ENCODE measurements at regions not wholly inside any gene's neighbourhood (a gene's known extent, or its start where the extent isn't known, plus 50 kb on each side); places are given as distances from the start of the nearest gene placed in this dataset.

DNA sequence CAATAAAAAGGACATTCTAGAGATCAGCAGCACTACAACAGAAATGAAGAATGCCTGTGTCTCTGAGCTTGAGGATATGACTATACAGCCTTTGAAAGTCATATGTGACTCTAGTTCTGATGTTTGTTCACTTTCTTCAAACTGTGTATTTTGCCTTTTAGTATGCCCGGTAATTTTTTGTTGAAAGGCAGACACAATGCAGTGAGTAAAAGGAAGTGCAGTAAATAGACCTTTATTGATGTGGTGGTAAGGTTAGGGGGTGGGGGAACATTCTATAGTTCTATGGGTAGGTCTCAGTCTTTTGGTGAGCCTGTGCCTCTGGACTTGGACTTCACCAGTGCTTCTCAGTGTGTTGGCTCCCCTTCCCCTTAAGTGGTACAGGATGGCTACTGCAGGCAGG is 143.5 kb upstream of the CDC14C start:
- Histone ChIP-seq H3K4me1 (no peaks in the 10 kb centered on the region), H3K9me3 (no peaks in the 10 kb centered on the region), H3K27me3 (ENCODE audit: insufficient read depth in 3 of 3, low read length in 2 of 3) (no peaks in the 10 kb centered on the region), H3K36me3 (ENCODE audit: insufficient read depth in 1 of 2, low read depth in 1 of 2) (no peaks in the 10 kb centered on the region), H3K27ac (no peak overlapping the region), H3K4me3 (no peak overlapping the region)
- TF ChIP-seq, protein P1, sequence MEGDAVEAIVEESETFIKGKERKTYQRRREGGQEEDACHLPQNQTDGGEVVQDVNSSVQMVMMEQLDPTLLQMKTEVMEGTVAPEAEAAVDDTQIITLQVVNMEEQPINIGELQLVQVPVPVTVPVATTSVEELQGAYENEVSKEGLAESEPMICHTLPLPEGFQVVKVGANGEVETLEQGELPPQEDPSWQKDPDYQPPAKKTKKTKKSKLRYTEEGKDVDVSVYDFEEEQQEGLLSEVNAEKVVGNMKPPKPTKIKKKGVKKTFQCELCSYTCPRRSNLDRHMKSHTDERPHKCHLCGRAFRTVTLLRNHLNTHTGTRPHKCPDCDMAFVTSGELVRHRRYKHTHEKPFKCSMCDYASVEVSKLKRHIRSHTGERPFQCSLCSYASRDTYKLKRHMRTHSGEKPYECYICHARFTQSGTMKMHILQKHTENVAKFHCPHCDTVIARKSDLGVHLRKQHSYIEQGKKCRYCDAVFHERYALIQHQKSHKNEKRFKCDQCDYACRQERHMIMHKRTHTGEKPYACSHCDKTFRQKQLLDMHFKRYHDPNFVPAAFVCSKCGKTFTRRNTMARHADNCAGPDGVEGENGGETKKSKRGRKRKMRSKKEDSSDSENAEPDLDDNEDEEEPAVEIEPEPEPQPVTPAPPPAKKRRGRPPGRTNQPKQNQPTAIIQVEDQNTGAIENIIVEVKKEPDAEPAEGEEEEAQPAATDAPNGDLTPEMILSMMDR (IDR thresholded peaks at IDR 0.05), result no peak
- WGBS, 3 donors, result 83 to 97% (median 91%) methylated on average over 1 of the region's 1 CpG
- DNase-seq (no peak), ATAC-seq (no peak)
- intact Hi-C loops (cut with DNase I), result no loop called here

- Histone ChIP-seq H3K4me1 (no peaks in the 10 kb centered on the region), H3K9me3 (no peaks in the 10 kb centered on the region), H3K27ac (no peak overlapping the region), H3K4me3 (no peak overlapping the region), H3K27me3 (ENCODE audit: insufficient read depth in 3 of 3, low read length in 2 of 3) (no peaks in the 10 kb centered on the region), H3K36me3 (ENCODE audit: insufficient read depth in 1 of 2, low read depth in 1 of 2) (no peaks in the 10 kb centered on the region)
- no peak for ATAC-seq
- no peak for DNase-seq
- TF ChIP-seq, protein P1 (IDR thresholded peaks at IDR 0.05), result no peak
- intact Hi-C loops (cut with DNase I), result no loop called here
- WGBS, 3 donors, result 59 to 62% (median 59%) methylated on average over 3 of the region's 3 CpGs
Measured at GRCh38 chr7:48781752-48782151, 142.6 kb upstream of the CDC14C start.

DNA sequence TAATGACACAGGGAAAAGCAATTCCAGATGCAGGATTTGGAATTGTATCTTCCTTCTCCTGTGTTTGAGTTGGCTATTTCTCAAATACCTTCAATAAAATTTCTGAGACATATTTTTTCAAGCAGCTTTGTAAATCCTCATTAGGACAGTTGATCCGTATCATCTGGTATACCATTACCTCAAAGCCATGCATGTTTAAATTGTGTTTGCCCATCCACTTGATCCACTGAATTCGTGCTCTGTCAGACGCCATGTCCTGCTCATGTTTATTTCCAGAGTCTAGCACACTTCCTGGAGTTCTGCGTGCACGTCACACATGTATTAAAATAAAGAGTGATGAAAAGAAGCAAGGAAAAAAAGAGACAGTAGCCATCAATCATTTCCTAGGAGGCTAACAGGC is 141.8 kb upstream of the CDC14C start:
- TF ChIP-seq, protein P1 (IDR thresholded peaks at IDR 0.05), result no peak

DNA sequence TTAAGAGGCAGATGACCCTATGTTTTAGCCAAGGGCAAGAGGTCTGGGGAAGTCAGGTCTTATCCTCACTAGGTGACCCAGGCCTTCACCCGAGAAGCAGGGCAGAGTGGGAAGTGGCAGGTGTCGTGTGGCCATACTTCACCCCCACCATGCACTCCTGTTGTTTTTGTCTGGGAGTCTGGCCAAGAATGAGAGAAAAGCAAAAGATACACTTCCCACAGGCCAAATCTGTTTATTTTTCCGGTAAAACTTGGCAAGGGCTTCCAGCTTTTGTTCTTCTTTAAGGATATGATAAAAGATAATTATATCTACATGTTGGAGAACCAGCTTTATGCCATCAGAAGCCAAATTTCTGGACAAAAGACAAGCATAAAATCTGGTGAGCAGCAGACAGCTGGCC is 137.4 kb upstream of the CDC14C start:
- Histone ChIP-seq H3K27me3 (ENCODE audit: insufficient read depth in 3 of 3, low read length in 2 of 3) (no peaks in the 10 kb centered on the region), H3K9me3 (no peaks in the 10 kb centered on the region), H3K4me1 (no peaks in the 10 kb centered on the region), H3K27ac (no peak overlapping the region), H3K4me3 (no peak overlapping the region), H3K36me3 (ENCODE audit: insufficient read depth in 1 of 2, low read depth in 1 of 2) (no peaks in the 10 kb centered on the region)
- WGBS, 3 donors, result 13 to 29% (median 16%) methylated on average over 3 of the region's 3 CpGs
- DNase-seq (no peak), ATAC-seq (no peak)
- TF ChIP-seq, protein P1 (IDR thresholded peaks at IDR 0.05), result no peak
- intact Hi-C loops (cut with DNase I), result no loop called here

More for the DNA sequence above, 141.8 kb upstream of the CDC14C start:
- DNase-seq, result no peak
- H3K9me3 ChIP-seq, result no peaks in the 10 kb centered on the region
- no peaks in the 10 kb centered on the region for H3K27me3 ChIP-seq (ENCODE audit: insufficient read depth in 3 of 3, low read length in 2 of 3)
- no peak overlapping the region for H3K27ac ChIP-seq
- no peak for ATAC-seq
- no peaks in the 10 kb centered on the region for H3K4me1 ChIP-seq
- no peak overlapping the region for H3K4me3 ChIP-seq
- WGBS, 3 donors, result 39 to 40% (median 39%) methylated on average over 5 of the region's 5 CpGs
- no peaks in the 10 kb centered on the region for H3K36me3 ChIP-seq (ENCODE audit: insufficient read depth in 1 of 2, low read depth in 1 of 2)
- intact Hi-C loops (cut with DNase I), result no loop called here

GRCh38 chr7:48803250-48803649 is 121.1 kb upstream of the CDC14C start:
- no peak overlapping the region for H3K27ac ChIP-seq
- TF ChIP-seq, protein P1 (IDR thresholded peaks at IDR 0.05), result no peak
- no peaks in the 10 kb centered on the region for H3K4me1 ChIP-seq
- H3K9me3 ChIP-seq, result no peaks in the 10 kb centered on the region
- intact Hi-C loops (cut with DNase I), result no loop called here
- no peak for ATAC-seq
- WGBS, 3 donors, result 77 to 81% (median 77%) methylated on average over 2 of the region's 2 CpGs
- no peaks in the 10 kb centered on the region for H3K27me3 ChIP-seq (ENCODE audit: insufficient read depth in 3 of 3, low read length in 2 of 3)
- no peak overlapping the region for H3K4me3 ChIP-seq
- H3K36me3 ChIP-seq (ENCODE audit: insufficient read depth in 1 of 2, low read depth in 1 of 2), result no peaks in the 10 kb centered on the region
- DNase-seq, result no peak

Measured in psoas muscle (tissue), 7 donors.